Thyroid gland (tissue), 4 donors: ENCODE measurements at regions not wholly inside any gene's neighbourhood (a gene's known extent, or its start where the extent isn't known, plus 50 kb on each side); places are given as distances from the start of the nearest gene placed in this dataset.

Experiments
- DNase-seq, 2 donors: peaks; one replicate each; pipeline ENCODE4 v3.0.0-alpha.2; 2019
- H3K27ac ChIP-seq, 3 donors: fragments of 200-600 bp; sonication (generic); 1 replicate in 2 of 3; 2 replicates in 1 of 3; pipeline ENCODE4 v1.5.1; 2016 to 2019; ENCODE audit warnings: mild to moderate bottlenecking in 1 of 3, moderate library complexity in 1 of 3
- H3K27me3 ChIP-seq: fragments of 200-600 bp; sonication (generic); one replicate; pipeline ENCODE4 v1.5.1; 2019
- H3K36me3 ChIP-seq, 2 donors: fragments of 200-600 bp; sonication (generic); one replicate each; pipeline ENCODE4 v1.5.1; 2016 to 2019
- H3K4me1 ChIP-seq, 2 donors: fragments of 200-600 bp; sonication (generic); one replicate each; pipeline ENCODE4 v1.5.1; 2017 to 2019
- H3K4me3 ChIP-seq, 3 donors: fragments of 200-600 bp; sonication (generic); replicated peaks in 1 of 3; 1 replicate in 2 of 3; 2 replicates in 1 of 3; pipeline ENCODE4 v1.5.1; 2016; ENCODE audit warnings: mild to moderate bottlenecking in 1 of 3
- H3K9me3 ChIP-seq: fragments of 200-600 bp; sonication (generic); one replicate; pipeline ENCODE4 v1.5.1; 2017
- POLR2A ChIP-seq, 2 donors: fragments of 450-650 bp; IDR thresholded peaks; one replicate each; pipeline ENCODE4 v1.6.1; 2017; ENCODE audit warnings: antibody characterized with exemption in 2 of 2, mild to moderate bottlenecking in 2 of 2, moderate library complexity in 1 of 2
- WGBS, 2 donors: methylation state at CpG; one replicate each; pipeline ENCODE4 v1.1.5; 2017; 5-methylcytosine and 5-hydroxymethylcytosine counted together
- intact Hi-C: fragments of 100-400 bp; cut with DNase I; formaldehyde crosslinking; loops from one replicate; pipeline ENCODE4 v1.15.1; 2023
- TF ChIP-seq, protein P1 (sequence below), 6 experiments: fragments of 200-600 bp in 3 of 6; fragments of 450-650 bp in 3 of 6; sonication (generic) in 3 of 6; IDR thresholded peaks; one replicate each; pipeline ENCODE4 v1.5.1; 2016 to 2019; ENCODE audit warnings: antibody characterized with exemption in 6 of 6, mild to moderate bottlenecking in 2 of 6, inconsistent platforms in 1 of 6, moderate library complexity in 1 of 6

DNA sequence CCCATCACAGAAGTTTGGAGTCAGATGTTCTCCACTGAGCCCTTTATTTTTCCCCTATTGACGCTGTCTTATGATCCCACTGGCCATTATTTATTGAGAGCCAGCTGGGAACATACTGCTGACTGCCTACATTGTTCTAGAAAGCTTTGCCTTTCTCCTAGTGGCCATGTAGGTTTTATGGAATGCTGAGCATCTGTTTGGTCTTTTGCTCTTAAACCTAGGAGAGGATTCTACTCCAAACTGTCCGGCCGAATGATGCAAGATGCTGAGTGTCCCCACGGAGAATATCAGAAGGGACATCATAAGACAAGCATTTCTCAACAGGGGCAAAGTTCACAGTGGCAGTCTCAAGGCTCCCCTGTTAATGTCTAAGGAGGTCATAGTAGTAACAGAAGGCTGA is 171.4 kb downstream of the ARRDC4 start:
- Histone ChIP-seq H3K9me3 (no peaks in the 10 kb centered on the region), H3K4me3 (no peak overlapping the region), H3K4me1 (no peaks in the 10 kb centered on the region), H3K27me3 (no peaks in the 10 kb centered on the region), H3K27ac (no peak overlapping the region), H3K36me3 (no peaks in the 10 kb centered on the region)
- TF ChIP-seq, protein P1, sequence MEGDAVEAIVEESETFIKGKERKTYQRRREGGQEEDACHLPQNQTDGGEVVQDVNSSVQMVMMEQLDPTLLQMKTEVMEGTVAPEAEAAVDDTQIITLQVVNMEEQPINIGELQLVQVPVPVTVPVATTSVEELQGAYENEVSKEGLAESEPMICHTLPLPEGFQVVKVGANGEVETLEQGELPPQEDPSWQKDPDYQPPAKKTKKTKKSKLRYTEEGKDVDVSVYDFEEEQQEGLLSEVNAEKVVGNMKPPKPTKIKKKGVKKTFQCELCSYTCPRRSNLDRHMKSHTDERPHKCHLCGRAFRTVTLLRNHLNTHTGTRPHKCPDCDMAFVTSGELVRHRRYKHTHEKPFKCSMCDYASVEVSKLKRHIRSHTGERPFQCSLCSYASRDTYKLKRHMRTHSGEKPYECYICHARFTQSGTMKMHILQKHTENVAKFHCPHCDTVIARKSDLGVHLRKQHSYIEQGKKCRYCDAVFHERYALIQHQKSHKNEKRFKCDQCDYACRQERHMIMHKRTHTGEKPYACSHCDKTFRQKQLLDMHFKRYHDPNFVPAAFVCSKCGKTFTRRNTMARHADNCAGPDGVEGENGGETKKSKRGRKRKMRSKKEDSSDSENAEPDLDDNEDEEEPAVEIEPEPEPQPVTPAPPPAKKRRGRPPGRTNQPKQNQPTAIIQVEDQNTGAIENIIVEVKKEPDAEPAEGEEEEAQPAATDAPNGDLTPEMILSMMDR (IDR thresholded peaks at IDR 0.05): no peak
- no peak for TF ChIP-seq POLR2A (IDR thresholded peaks at IDR 0.05)
- 78 to 88% methylated on average over 4 of the region's 4 CpGs for WGBS, 2 donors
- DNase-seq: no peak
- intact Hi-C loops: no loop called here

DNA sequence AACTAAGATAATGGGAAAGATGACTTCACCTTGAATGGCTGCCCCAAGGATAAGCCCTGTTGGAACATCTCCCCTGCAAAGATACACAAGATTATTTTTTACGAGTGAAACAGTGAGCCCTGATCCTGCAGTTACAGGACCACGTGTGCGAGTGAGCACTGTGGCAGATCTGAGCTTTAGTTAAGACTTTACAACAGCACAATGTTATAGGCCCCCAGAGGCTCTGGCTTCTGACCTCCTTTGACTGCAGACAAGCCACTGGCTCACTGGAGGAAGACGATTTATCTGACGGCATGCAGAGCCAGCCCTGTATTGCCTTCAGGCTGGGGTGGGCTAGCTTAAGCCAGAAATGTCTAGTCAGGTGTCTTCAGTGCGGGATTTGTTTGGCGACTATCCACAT is 174.4 kb downstream of the ARRDC4 start:
- H3K36me3 ChIP-seq: no peaks in the 10 kb centered on the region
- no peaks in the 10 kb centered on the region for H3K4me1 ChIP-seq
- intact Hi-C loops: no loop called here
- 75 to 83% methylated on average over 7 of the region's 7 CpGs for WGBS, 2 donors
- H3K4me3 ChIP-seq: no peak overlapping the region
- no peaks in the 10 kb centered on the region for H3K9me3 ChIP-seq
- H3K27me3 ChIP-seq: no peaks in the 10 kb centered on the region
- DNase-seq: no peak
- H3K27ac ChIP-seq: no peak overlapping the region
- TF ChIP-seq, protein P1 (IDR thresholded peaks at IDR 0.05): no peak
- TF ChIP-seq POLR2A (IDR thresholded peaks at IDR 0.05): no peak

DNA sequence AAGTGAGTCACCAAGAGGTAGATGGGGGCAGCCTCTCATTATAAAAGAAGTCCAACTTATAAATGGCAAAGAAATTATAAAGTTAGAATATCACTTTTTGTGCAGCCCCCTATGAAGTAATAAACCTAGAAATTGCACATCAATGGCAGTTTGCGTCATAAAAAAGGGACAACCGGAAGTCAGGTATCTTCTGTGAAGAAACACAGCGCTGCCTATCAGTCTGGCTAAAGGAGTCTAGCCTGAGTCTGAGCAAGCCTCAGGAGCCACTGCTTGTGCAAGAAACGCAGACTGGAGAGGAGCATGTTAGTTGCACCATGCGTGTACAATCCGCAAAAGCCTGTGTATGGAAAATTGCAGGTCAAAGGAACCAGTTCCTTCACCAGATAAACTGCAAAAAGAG is 178.4 kb downstream of the ARRDC4 start:
- no peak overlapping the region for H3K27ac ChIP-seq
- no peak overlapping the region for H3K4me3 ChIP-seq
- WGBS, 2 donors: 66 to 90% methylated on average over 6 of the region's 6 CpGs
- no peaks in the 10 kb centered on the region for H3K36me3 ChIP-seq
- no peak for DNase-seq
- intact Hi-C loops: no loop called here
- no peaks in the 10 kb centered on the region for H3K9me3 ChIP-seq
- TF ChIP-seq POLR2A (IDR thresholded peaks at IDR 0.05): no peak
- TF ChIP-seq, protein P1 (IDR thresholded peaks at IDR 0.05): no peak
- no peaks in the 10 kb centered on the region for H3K4me1 ChIP-seq
- H3K27me3 ChIP-seq: no peaks in the 10 kb centered on the region

DNA sequence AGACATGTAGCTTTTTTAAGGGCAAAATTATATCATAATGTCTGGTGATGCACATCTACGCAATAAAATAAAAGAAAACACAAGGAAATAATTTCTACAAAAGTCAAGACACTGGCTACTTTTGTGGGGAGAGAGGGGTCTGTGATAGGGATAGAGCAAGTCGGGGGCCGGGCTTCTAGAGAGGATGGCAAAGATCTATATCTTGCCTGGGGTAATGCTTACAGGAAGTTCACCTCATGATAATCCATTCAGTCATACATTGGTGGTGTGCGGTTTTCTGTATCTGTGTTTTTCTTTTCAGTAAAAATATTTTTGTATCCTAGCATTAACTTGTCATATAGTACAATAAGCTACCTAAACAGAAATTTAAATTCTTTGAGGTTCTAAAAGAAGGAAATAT is 178.8 kb downstream of the ARRDC4 start:
- Histone ChIP-seq H3K36me3 (no peaks in the 10 kb centered on the region), H3K9me3 (no peaks in the 10 kb centered on the region), H3K27me3 (no peaks in the 10 kb centered on the region), H3K27ac (no peak overlapping the region), H3K4me1 (no peaks in the 10 kb centered on the region), H3K4me3 (no peak overlapping the region)
- WGBS, 2 donors: 74 to 81% methylated on average over 4 of the region's 4 CpGs
- no peak for DNase-seq
- intact Hi-C loops: no loop called here
- no peak for TF ChIP-seq POLR2A (IDR thresholded peaks at IDR 0.05)
- TF ChIP-seq, protein P1 (IDR thresholded peaks at IDR 0.05): no peak

DNA sequence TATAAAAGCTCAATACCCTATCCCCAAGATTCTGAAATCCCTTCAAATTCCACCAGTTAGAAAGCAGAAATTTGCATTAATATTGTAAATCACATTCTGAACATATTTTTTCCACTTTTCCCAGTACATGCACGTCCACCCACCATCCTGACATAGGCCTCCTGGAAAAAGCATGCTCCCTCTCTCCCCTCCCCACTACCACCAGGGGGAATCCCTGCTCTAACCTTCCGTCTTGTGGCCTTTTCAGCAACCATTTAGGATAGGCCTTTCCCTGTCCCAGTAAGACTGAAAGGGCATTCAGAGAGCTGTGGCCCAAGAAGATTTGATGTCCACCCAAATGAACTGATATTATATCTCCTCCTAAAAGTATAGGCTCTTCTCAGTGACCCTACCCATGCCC is 182.1 kb downstream of the ARRDC4 start:
- Histone ChIP-seq H3K27ac (no peak overlapping the region), H3K36me3 (no peaks in the 10 kb centered on the region), H3K27me3 (no peaks in the 10 kb centered on the region), H3K4me1 (no peaks in the 10 kb centered on the region), H3K4me3 (no peak overlapping the region), H3K9me3 (no peaks in the 10 kb centered on the region)
- 85 to 89% methylated on average over 2 of the region's 2 CpGs for WGBS, 2 donors
- TF ChIP-seq, protein P1 (IDR thresholded peaks at IDR 0.05): no peak
- no peak for TF ChIP-seq POLR2A (IDR thresholded peaks at IDR 0.05)
- DNase-seq: no peak
- intact Hi-C loops: no loop called here
